HEK293 (cell line): ENCODE measurements at regions not wholly inside any gene's neighbourhood (a gene's known extent, or its start where the extent isn't known, plus 50 kb on each side); places are given as distances from the start of the nearest gene placed in this dataset.

Experiments
- ZFHX2 ChIP-seq: fragments of 450-650 bp; formaldehyde crosslinking; conservative IDR thresholded peaks from 2 replicates; pipeline ENCODE4 v1.5.1; 2016; ENCODE audit warnings: missing biosample characterization, missing genetic modification characterization
- ZSCAN5A ChIP-seq: fragments of 450-650 bp; formaldehyde crosslinking; IDR thresholded peaks from 2 replicates; pipeline ENCODE4 v1.5.1; 2016; ENCODE audit warnings: missing biosample characterization, missing genetic modification characterization

DNA sequence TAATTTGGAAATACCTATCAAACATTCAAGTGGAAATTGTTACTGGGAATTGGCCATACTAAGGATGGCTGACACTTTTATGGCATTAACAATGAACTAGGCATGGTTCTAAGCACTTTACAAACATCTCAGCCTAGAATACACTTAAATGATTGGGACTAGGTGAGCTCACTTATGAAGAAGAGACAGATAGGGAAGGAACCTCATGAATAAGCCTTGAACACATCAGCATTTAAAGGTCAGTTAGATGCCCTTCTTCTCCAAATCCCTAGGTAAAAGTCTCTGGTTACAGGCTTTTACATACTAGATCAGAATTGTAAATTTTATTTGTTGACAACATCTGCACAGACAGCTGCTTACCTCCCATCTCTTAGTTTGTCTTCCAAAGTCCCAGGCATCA lies 488.6 kb downstream of the RMST start:
- TF ChIP-seq ZSCAN5A (tag by site-specific recombination) (no peak), ZFHX2 (no peak)
